Panc1 (cell line): ENCODE measurements at regions not wholly inside any gene's neighbourhood (a gene's known extent, or its start where the extent isn't known, plus 50 kb on each side); places are given as distances from the start of the nearest gene placed in this dataset.

ENCODE experiments used
- ATAC-seq: fragments of 200-7000 bp; cut with Tn5 transposase; 2 replicates; pipeline ENCODE4 v1.9.1; 2020; ENCODE audit warnings: mild to moderate bottlenecking, moderate library complexity
- BruUV-seq: library from RNA; stranded (reverse); fragments of 400-500 nt; replicated peaks from 2 replicates; lab custom pipeline; 2021; lab: Mats Ljungman, UMichigan
- CTCF ChIA-PET: fragments of 300-600 bp; sonication (Branson Sonifier 250); formaldehyde crosslinking; loops from one replicate; lab custom pipeline; 2022; ENCODE audit warnings: antibody characterized with exemption; lab: Charles Lee
- POLR2A ChIA-PET: fragments of 300-600 bp; sonication (Branson Sonifier 250); formaldehyde crosslinking; loops from one replicate; lab custom pipeline; 2022; ENCODE audit warnings: antibody characterized with exemption; lab: Charles Lee
- DNase-seq: peaks from one replicate; pipeline ENCODE4 v3.0.0-alpha.2; 2010; ENCODE audit warnings: low read depth, low spot score
- H3K27ac ChIP-seq: 2 replicates; pipeline ENCODE4 v1.5.1; 2011; ENCODE audit warnings: mild to moderate bottlenecking, low read length, inconsistent platforms
- H3K27me3 ChIP-seq: fragments of 200-500 bp; sonication (Bioruptor generic); 2 replicates; pipeline ENCODE4 v1.6.0; 2014; ENCODE audit warnings: low read length, inconsistent platforms; ENCODE audit not compliant: control insufficient read depth, insufficient read depth
- H3K36me3 ChIP-seq: fragments of 200-500 bp; sonication (Bioruptor generic); 2 replicates; pipeline ENCODE4 v1.5.1; 2014; ENCODE audit warnings: inconsistent platforms, mild to moderate bottlenecking, low read length, moderate library complexity; ENCODE audit not compliant: control insufficient read depth, insufficient read depth
- H3K4me1 ChIP-seq: 2 replicates; pipeline ENCODE4 v1.5.1; 2011; ENCODE audit warnings: inconsistent platforms, mild to moderate bottlenecking, low read length, moderate library complexity; ENCODE audit not compliant: control insufficient read depth, insufficient read depth
- H3K4me3 ChIP-seq, 2 experiments: 2 replicates each; pipeline ENCODE4 v1.5.1; 2011 to 2012; ENCODE audit warnings: low read depth in 2 of 2, low read length in 2 of 2, mild to moderate bottlenecking in 2 of 2, inconsistent platforms in 1 of 2, moderate library complexity in 1 of 2
- H3K9me3 ChIP-seq: fragments of 200-500 bp; sonication (Bioruptor generic); 2 replicates; pipeline ENCODE4 v1.5.1; 2014; ENCODE audit warnings: low read depth, mild to moderate bottlenecking, inconsistent platforms, low read length, moderate library complexity; ENCODE audit not compliant: control insufficient read depth, insufficient read depth
- POLR2AphosphoS5 ChIP-seq: IDR thresholded peaks from 2 replicates; pipeline ENCODE4 v1.6.1; 2012; ENCODE audit warnings: mild to moderate bottlenecking, low read depth, low read length, moderate library complexity
- SIN3A ChIP-seq: IDR thresholded peaks from 2 replicates; pipeline ENCODE4 v1.6.1; 2012; ENCODE audit warnings: low read depth, mild to moderate bottlenecking, low read length, moderate library complexity, borderline replicate concordance; ENCODE audit not compliant: insufficient read depth
- TCF7L2 ChIP-seq: IDR thresholded peaks from 2 replicates; pipeline ENCODE4 v1.6.1; 2011; ENCODE audit warnings: mild to moderate bottlenecking, low read depth, low read length, inconsistent platforms
- in situ Hi-C: cut with HindIII; loops from 2 replicates; pipeline ENCODE4 v1.10.0; 2016; ENCODE audit warnings: low sequenced_read_pairs, low pct_unique_long_range_greater_than_20kb
- intact Hi-C: fragments of 100-400 bp; cut with micrococcal nuclease; formaldehyde crosslinking; loops from one replicate; pipeline ENCODE4 v1.10.0; 2022; ENCODE audit not compliant: unreplicated experiment
- TF ChIP-seq, protein P1 (sequence below): fragments of 450-650 bp; IDR thresholded peaks from 2 replicates; pipeline ENCODE4 v1.5.1; 2017; ENCODE audit warnings: mild to moderate bottlenecking
- TF ChIP-seq, protein P2 (sequence below), 2 experiments: IDR thresholded peaks; 2 replicates each; pipeline ENCODE4 v1.6.1; 2011 to 2012; ENCODE audit warnings: low read depth in 2 of 2, control low read depth in 1 of 2, low read length in 1 of 2, mild to moderate bottlenecking in 1 of 2, moderate library complexity in 1 of 2; ENCODE audit not compliant: insufficient read depth in 1 of 2

DNA sequence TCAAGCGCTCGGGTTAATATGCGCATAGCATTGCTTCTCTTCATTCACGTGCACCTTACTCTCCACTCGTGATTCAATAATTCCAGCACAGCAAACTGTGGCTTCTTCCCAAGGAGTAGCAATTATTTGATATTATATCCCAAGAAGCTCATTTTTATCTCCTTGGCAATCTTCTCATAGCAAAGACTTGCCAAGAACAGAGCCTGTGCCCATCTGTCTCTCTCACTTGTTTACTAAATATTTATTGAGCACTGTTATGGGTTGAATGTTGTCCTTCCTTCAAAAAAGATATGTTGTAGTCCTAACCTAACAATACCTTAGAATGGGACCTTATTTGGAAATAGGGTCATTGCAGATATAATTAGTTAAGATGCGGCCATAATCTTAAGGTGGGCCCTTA lies 233.7 kb downstream of the TFCP2L1 start:
- in situ Hi-C loops (no loop called here), intact Hi-C loops (no loop called here)

DNA sequence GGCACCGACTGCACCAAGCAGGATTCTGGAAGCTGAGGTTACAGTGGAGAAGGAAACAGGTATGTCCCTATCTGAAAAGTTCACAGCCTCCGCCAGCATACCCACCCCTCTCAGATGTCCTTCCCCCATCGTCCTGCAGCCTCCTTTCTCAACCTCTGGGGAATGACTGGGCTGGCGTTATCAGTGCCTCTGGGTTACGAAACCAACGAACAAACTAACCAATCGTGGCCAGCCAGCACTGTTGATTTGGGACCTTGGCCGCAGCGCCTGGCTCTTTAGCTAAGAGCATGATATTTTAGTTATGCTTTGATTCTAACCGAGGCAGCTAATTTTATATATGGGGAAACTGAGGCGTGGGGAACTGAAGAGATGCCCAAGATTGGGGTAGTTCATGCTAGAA lies 233.0 kb downstream of the TFCP2L1 start:
- intact Hi-C loops (no loop called here), in situ Hi-C loops (no loop called here)
- no peak for ATAC-seq
- no peaks in the 10 kb centered on the region for H3K9me3 ChIP-seq
- ChIA-PET POLR2A (interaction anchor here (0.7 kb wide), 1 partner anchor 351 kb away, joined by 3 read pairs; no protein-coding TSS in a partner anchor), CTCF (no interaction called here)
- H3K27ac ChIP-seq = no peak overlapping the region
- H3K4me3 ChIP-seq = no peak overlapping the region
- DNase-seq = no peak
- BruUV-seq = no TSS peak
- no peaks in the 10 kb centered on the region for H3K36me3 ChIP-seq
- H3K4me1 ChIP-seq = no peaks in the 10 kb centered on the region
- H3K27me3 ChIP-seq = no peaks in the 10 kb centered on the region
- TF ChIP-seq SIN3A (no peak), TCF7L2 (no peak), POLR2AphosphoS5 (no peak)
- TF ChIP-seq, protein P1, sequence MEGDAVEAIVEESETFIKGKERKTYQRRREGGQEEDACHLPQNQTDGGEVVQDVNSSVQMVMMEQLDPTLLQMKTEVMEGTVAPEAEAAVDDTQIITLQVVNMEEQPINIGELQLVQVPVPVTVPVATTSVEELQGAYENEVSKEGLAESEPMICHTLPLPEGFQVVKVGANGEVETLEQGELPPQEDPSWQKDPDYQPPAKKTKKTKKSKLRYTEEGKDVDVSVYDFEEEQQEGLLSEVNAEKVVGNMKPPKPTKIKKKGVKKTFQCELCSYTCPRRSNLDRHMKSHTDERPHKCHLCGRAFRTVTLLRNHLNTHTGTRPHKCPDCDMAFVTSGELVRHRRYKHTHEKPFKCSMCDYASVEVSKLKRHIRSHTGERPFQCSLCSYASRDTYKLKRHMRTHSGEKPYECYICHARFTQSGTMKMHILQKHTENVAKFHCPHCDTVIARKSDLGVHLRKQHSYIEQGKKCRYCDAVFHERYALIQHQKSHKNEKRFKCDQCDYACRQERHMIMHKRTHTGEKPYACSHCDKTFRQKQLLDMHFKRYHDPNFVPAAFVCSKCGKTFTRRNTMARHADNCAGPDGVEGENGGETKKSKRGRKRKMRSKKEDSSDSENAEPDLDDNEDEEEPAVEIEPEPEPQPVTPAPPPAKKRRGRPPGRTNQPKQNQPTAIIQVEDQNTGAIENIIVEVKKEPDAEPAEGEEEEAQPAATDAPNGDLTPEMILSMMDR = no peak
- TF ChIP-seq, protein P2, sequence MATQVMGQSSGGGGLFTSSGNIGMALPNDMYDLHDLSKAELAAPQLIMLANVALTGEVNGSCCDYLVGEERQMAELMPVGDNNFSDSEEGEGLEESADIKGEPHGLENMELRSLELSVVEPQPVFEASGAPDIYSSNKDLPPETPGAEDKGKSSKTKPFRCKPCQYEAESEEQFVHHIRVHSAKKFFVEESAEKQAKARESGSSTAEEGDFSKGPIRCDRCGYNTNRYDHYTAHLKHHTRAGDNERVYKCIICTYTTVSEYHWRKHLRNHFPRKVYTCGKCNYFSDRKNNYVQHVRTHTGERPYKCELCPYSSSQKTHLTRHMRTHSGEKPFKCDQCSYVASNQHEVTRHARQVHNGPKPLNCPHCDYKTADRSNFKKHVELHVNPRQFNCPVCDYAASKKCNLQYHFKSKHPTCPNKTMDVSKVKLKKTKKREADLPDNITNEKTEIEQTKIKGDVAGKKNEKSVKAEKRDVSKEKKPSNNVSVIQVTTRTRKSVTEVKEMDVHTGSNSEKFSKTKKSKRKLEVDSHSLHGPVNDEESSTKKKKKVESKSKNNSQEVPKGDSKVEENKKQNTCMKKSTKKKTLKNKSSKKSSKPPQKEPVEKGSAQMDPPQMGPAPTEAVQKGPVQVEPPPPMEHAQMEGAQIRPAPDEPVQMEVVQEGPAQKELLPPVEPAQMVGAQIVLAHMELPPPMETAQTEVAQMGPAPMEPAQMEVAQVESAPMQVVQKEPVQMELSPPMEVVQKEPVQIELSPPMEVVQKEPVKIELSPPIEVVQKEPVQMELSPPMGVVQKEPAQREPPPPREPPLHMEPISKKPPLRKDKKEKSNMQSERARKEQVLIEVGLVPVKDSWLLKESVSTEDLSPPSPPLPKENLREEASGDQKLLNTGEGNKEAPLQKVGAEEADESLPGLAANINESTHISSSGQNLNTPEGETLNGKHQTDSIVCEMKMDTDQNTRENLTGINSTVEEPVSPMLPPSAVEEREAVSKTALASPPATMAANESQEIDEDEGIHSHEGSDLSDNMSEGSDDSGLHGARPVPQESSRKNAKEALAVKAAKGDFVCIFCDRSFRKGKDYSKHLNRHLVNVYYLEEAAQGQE (IDR thresholded peaks at IDR 0.05; ENCODE audit: insufficient read depth in 1 of 2, low read depth in 2 of 2, low read length in 1 of 2) = no peak

More for the DNA sequence above, 233.7 kb downstream of the TFCP2L1 start:
- H3K9me3 ChIP-seq = no peaks in the 10 kb centered on the region
- POLR2A ChIA-PET = no interaction called here
- H3K4me1 ChIP-seq = no peaks in the 10 kb centered on the region
- DNase-seq (no peak), ATAC-seq (no peak)
- no peak overlapping the region for H3K27ac ChIP-seq
- H3K36me3 ChIP-seq = no peaks in the 10 kb centered on the region
- TF ChIP-seq TCF7L2 (no peak), POLR2AphosphoS5 (no peak), SIN3A (no peak)
- TF ChIP-seq, protein P1 = no peak
- TF ChIP-seq, protein P2 (IDR thresholded peaks at IDR 0.05; ENCODE audit: insufficient read depth in 1 of 2, low read depth in 2 of 2, low read length in 1 of 2) = no peak
- H3K27me3 ChIP-seq = no peaks in the 10 kb centered on the region
- no TSS peak for BruUV-seq
- no peak overlapping the region for H3K4me3 ChIP-seq
- CTCF ChIA-PET = no interaction called here
